ENCODE measurements at regions not wholly inside any gene's neighbourhood (a gene's known extent, or its start where the extent isn't known, plus 50 kb on each side); places are given as distances from the start of the nearest gene placed in this dataset.

DNA sequence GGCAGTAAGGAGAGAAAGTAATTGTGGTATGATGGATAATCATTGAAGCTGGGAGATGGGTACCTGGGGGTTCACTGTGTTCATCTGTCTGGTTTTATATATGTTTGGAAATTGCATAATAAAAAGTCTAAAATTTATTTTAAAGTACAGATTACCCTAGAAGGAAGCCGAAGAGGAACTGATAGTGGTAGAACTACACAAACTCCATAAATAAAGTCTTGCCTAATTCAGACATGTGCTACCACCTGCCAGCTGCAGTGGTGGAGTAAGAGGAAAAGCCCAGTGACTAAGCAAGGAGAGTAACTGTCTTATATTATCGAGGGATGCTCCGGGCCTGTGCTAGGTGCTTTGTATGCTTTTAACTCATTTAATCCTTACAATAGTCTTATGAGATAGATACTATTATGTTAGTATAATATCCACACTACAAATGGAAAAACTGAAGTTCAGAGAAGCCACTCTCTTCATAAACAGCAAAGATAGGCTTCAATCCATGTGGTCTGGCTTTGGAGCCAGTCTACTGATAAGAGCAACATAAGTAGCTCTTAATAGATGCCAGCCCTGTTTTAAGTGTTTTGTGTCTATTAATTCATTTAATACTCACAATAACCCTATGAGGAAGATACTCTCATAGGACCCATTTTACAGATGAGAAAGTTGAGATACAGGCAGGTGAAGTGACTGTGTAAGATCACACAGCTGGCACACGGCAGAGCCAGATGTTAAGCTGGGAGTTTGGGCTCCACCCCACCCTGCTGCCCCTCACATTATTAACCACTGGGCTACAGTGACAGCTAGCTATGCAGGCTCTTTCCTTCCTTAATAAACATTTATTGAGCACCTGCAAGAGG lies 56.8 kb upstream of the HNRNPU start:
- TF ChIP-seq GATA2 (IDR thresholded peaks at IDR 0.05; ENCODE audit: low read depth, low read length), result no peak
- TF ChIP-seq GATA3 (IDR thresholded peaks at IDR 0.05; ENCODE audit: low read depth, low read length), result no peak
